DND-41 (cell line): ENCODE measurements at regions not wholly inside any gene's neighbourhood (a gene's known extent, or its start where the extent isn't known, plus 50 kb on each side); places are given as distances from the start of the nearest gene placed in this dataset.

Experiments
- CTCF ChIP-seq: IDR thresholded peaks from 2 replicates; pipeline ENCODE4 v1.5.1; 2012; ENCODE audit warnings: borderline replicate concordance, low read length, moderate library complexity, mild to moderate bottlenecking; ENCODE audit not compliant: poor library complexity, severe bottlenecking; ENCODE audit errors: extremely low read depth
- EZH2 ChIP-seq: IDR thresholded peaks from 3 replicates; pipeline ENCODE4 v1.6.1; 2012; ENCODE audit warnings: borderline replicate concordance, low read depth, mild to moderate bottlenecking, moderate library complexity, low read length, inconsistent platforms; ENCODE audit not compliant: severe bottlenecking

DNA sequence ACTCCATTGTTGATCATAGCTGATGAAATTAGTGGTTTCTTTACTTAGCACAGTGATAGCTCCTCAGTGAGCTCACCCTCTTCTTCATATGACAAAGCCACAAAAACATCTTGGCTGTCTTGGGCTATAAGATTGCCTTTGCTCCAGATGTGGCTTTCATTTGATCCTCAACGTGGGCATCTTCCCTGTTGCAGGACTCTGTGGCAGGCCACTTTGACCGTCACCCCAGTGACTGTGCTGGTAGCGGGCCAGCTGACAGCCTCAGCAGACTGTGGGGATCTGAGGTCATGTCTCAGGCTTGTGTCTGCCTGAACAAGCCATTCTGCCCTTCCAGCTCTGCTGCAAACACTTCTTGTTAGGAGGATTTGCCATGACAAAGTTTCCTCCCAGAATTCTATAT is 422.2 kb downstream of the NR2F1-AS1 start:
- TF ChIP-seq CTCF (no peak), EZH2 (no peak)
